ENCODE measurements at regions not wholly inside any gene's neighbourhood (a gene's known extent, or its start where the extent isn't known, plus 50 kb on each side); places are given as distances from the start of the nearest gene placed in this dataset.

DNA sequence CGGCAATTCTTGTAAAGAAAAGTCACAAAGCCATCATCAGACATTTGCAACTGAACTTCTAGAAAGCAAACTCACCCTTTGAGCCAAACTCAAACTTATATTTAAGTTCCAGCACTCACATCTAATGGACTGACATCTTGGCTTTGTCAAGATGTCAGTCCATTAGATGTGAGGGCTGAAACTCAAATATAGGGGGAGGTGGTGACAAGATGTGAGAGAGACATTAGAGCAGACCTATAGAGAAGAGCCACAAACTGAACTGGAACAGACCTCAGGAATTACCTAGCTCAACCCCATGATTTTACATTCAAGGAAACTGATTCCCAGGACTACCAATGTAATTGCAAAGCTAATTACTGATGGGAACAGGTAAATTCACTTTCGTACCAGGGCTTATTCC is 543.8 kb downstream of the TNS1 start:
- no peak overlapping the region for H3K4me2 ChIP-seq (ENCODE audit: control insufficient read depth, insufficient read depth)
- no TSS peak for BruUV-seq (replicated peaks)
- H2AFZ ChIP-seq (ENCODE audit: control insufficient read depth, low read depth, low read length) = no peak overlapping the region
- SMC1A ChIA-PET (ENCODE audit: uncharacterized antibody, unreplicated experiment) = no interaction called here
- no peaks in the 10 kb centered on the region for H3K36me3 ChIP-seq (ENCODE audit: control insufficient read depth in 2 of 2, insufficient read depth in 2 of 2, low read length in 1 of 2)
- 0% methylated on average over 2 of the region's 2 CpGs for WGBS (ENCODE audit: insufficient coverage, insufficient replicate concordance, low lambda C conversion rate, missing lambda C conversion rate)
- TF ChIP-seq SMC3 (IDR thresholded peaks at IDR 0.05; ENCODE audit: borderline replicate concordance, low read length) = no peak
- TF ChIP-seq TCF7 (IDR thresholded peaks at IDR 0.05; ENCODE audit: borderline replicate concordance) = no peak
- TF ChIP-seq SREBF2 (IDR thresholded peaks at IDR 0.05; ENCODE audit: low read length) = no peak
- no peak overlapping the region for H3K9ac ChIP-seq (ENCODE audit: control insufficient read depth, insufficient read depth, low read length)
- no peak for DNase-seq (ENCODE audit: low read depth, low spot score)
- no peaks in the 10 kb centered on the region for H3K79me2 ChIP-seq (ENCODE audit: control insufficient read depth, insufficient read depth, low read length)
- intact Hi-C loops (cut with micrococcal nuclease; ENCODE audit: unreplicated experiment) = no loop called here
- CTCF ChIA-PET = interaction anchor here (0.6 to 0.7 kb wide), 2 partner anchors 1374 to 1614 kb away, joined by 3 read pairs; no protein-coding TSS in a partner anchor
- H3K4me1 ChIP-seq (ENCODE audit: control insufficient read depth, insufficient read depth, low read length) = peaks cover 2% of the 10 kb centered on the region; the same call in 1 of the 2 replicates
- no peak overlapping the region for H3K4me3 ChIP-seq
- no peak overlapping the region for H3K27ac ChIP-seq (ENCODE audit: control insufficient read depth, insufficient read depth)
- ATAC-seq = no peak
- peaks cover 5% of the 10 kb centered on the region; the same call in 2 of the 3 replicates for H3K9me3 ChIP-seq (replicated peaks; ENCODE audit: control insufficient read depth, insufficient read depth, low read length)
- in situ Hi-C loops (cut with MboI) = no loop called here
- RAD21 ChIA-PET (ENCODE audit: unreplicated experiment) = no interaction called here
- H3K27me3 ChIP-seq (replicated peaks in 1 of 2; ENCODE audit: control insufficient read depth in 2 of 2, insufficient read depth in 2 of 2, low read length in 1 of 2) = no peaks in the 10 kb centered on the region; a peak in 1 of 4 replicates
- POLR2A ChIA-PET = no interaction called here
- H4K20me1 ChIP-seq (ENCODE audit: control insufficient read depth, insufficient read depth) = no peaks in the 10 kb centered on the region
- FAIRE-seq = no peak

DNA sequence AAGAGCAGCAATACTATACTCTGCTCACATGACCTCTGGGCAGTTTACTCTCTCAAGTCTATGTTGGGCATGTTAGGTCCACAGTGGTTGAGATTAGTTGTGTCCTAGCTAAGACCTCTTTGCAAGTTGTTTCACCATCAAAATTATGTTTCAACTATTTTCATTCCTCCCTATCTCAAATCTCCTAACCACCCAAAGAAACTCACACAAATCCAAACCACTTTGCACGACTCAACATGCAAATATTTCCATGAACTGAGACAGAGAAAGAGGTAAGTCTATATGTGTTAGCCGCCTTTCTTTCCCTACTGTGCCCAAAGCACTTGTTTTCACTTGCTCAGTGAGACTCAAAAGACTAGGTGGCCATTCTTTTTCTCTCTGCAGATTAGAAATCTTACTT is 546.8 kb downstream of the TNS1 start:
- TF ChIP-seq ZNF207 (IDR thresholded peaks at IDR 0.05; ENCODE audit: borderline replicate concordance) (no peak), KLF5 (IDR thresholded peaks at IDR 0.05; ENCODE audit: partially characterized antibody) (no peak), CBX5 (IDR thresholded peaks at IDR 0.05; ENCODE audit: low read depth) (no peak), TAF1 (IDR thresholded peaks at IDR 0.05; ENCODE audit: borderline replicate concordance, low read depth, low read length) (no peak), KDM1A (IDR thresholded peaks at IDR 0.05; ENCODE audit: borderline replicate concordance) (no peak), SRF (IDR thresholded peaks at IDR 0.05; ENCODE audit: low read depth in 2 of 2, low read length in 2 of 2) (no peak), CHD4 (IDR thresholded peaks at IDR 0.05) (no peak), ZNF384 (IDR thresholded peaks at IDR 0.05; ENCODE audit: borderline replicate concordance, low read depth, low read length) (no peak), TCF3 (IDR thresholded peaks at IDR 0.05; ENCODE audit: borderline replicate concordance, insufficient read depth, low read depth, low read length) (no peak), SIN3A (IDR thresholded peaks at IDR 0.05; ENCODE audit: low read depth, low read length) (no peak), POLR2AphosphoS2 (IDR thresholded peaks at IDR 0.05; ENCODE audit: low read depth, low read length) (no peak), RAD21 (IDR thresholded peaks at IDR 0.05; ENCODE audit: insufficient read depth, low read depth, low read length) (no peak), BRCA1 (IDR thresholded peaks at IDR 0.05; ENCODE audit: low read depth, low read length) (no peak), ETV6 (conservative IDR thresholded peaks at IDR 0.05 in 1 of 2, IDR thresholded peaks at IDR 0.05 in 1 of 2; ENCODE audit: borderline replicate concordance in 1 of 2, low read depth in 1 of 2) (no peak), TARDBP (IDR thresholded peaks at IDR 0.05; ENCODE audit: borderline replicate concordance) (no peak), NRF1 (conservative IDR thresholded peaks at IDR 0.05; ENCODE audit: low read depth, low read length) (no peak), NFXL1 (IDR thresholded peaks at IDR 0.05; ENCODE audit: borderline replicate concordance) (no peak), SIX5 (IDR thresholded peaks at IDR 0.05; ENCODE audit: low read depth, low read length, severe bottlenecking) (no peak)
- no peaks in the 10 kb centered on the region for H4K20me1 ChIP-seq (ENCODE audit: control insufficient read depth, insufficient read depth)
- no peak overlapping the region for H3K4me2 ChIP-seq (ENCODE audit: control insufficient read depth, insufficient read depth)
- RAD21 ChIA-PET (ENCODE audit: unreplicated experiment) = no interaction called here
- H3K27ac ChIP-seq (ENCODE audit: control insufficient read depth, insufficient read depth) = no peak overlapping the region
- H3K27me3 ChIP-seq (replicated peaks in 1 of 2; ENCODE audit: control insufficient read depth in 2 of 2, insufficient read depth in 2 of 2, low read length in 1 of 2) = no peaks in the 10 kb centered on the region; a peak in 1 of 4 replicates
- WGBS (ENCODE audit: insufficient coverage, insufficient replicate concordance, low lambda C conversion rate, missing lambda C conversion rate) = 38% methylated on average over 2 of the region's 2 CpGs
- H3K79me2 ChIP-seq (ENCODE audit: control insufficient read depth, insufficient read depth, low read length) = no peaks in the 10 kb centered on the region
- BruUV-seq (replicated peaks) = no TSS peak
- FAIRE-seq (no peak), ATAC-seq (no peak), DNase-seq (ENCODE audit: low read depth, low spot score) (no peak)
- POLR2A ChIA-PET = no interaction called here
- in situ Hi-C loops (cut with MboI) = no loop called here
- no peaks in the 10 kb centered on the region for H3K36me3 ChIP-seq (ENCODE audit: control insufficient read depth in 2 of 2, insufficient read depth in 2 of 2, low read length in 1 of 2)
- H3K9me3 ChIP-seq (replicated peaks; ENCODE audit: control insufficient read depth, insufficient read depth, low read length) = peaks cover 5% of the 10 kb centered on the region; the same call in 2 of the 3 replicates
- no peak overlapping the region for H3K9ac ChIP-seq (ENCODE audit: control insufficient read depth, insufficient read depth, low read length)
- SMC1A ChIA-PET (ENCODE audit: uncharacterized antibody, unreplicated experiment) = no interaction called here
- CTCF ChIA-PET = no interaction called here
- no peak overlapping the region for H3K4me3 ChIP-seq
- no peaks in the 10 kb centered on the region for H3K4me1 ChIP-seq (ENCODE audit: control insufficient read depth, insufficient read depth, low read length)
- intact Hi-C loops (cut with micrococcal nuclease; ENCODE audit: unreplicated experiment) = no loop called here
- no peak overlapping the region for H2AFZ ChIP-seq (ENCODE audit: control insufficient read depth, low read depth, low read length)

Data from GM12878 (cell line).